Colonic mucosa (tissue), 4 donors: ENCODE measurements at regions not wholly inside any gene's neighbourhood (a gene's known extent, or its start where the extent isn't known, plus 50 kb on each side); places are given as distances from the start of the nearest gene placed in this dataset.
"Not testable (repeated sequence)": the region's sequence is repeated elsewhere in the genome, so short reads cannot be mapped to it uniquely, and the experiment has no call there.

Experiments
- DNase-seq: peaks from one replicate; pipeline ENCODE4 v3.0.0-alpha.2; 2020
- H3K27ac ChIP-seq: fragments of 200-600 bp; one replicate; pipeline ENCODE4 v1.8.0; 2021
- H3K27me3 ChIP-seq: fragments of 200-600 bp; one replicate; pipeline ENCODE4 v1.8.0; 2021
- H3K36me3 ChIP-seq: fragments of 200-600 bp; one replicate; pipeline ENCODE4 v1.8.0; 2021
- H3K4me1 ChIP-seq: fragments of 200-600 bp; one replicate; pipeline ENCODE4 v1.8.0; 2021; ENCODE audit warnings: mild to moderate bottlenecking
- H3K4me3 ChIP-seq: fragments of 200-600 bp; one replicate; pipeline ENCODE4 v1.8.0; 2021
- H3K9ac ChIP-seq, 2 donors: one replicate each; pipeline ENCODE4 v1.7.0; 2013; ENCODE audit warnings: control low read depth in 2 of 2, low read depth in 2 of 2, low read length in 2 of 2
- H3K9me3 ChIP-seq: fragments of 200-600 bp; one replicate; pipeline ENCODE4 v1.8.0; 2021
- CTCF ChIP-seq: fragments of 200-600 bp; IDR thresholded peaks from one replicate; pipeline ENCODE4 v1.8.0; 2022; ENCODE audit warnings: antibody characterized with exemption, mild to moderate bottlenecking
- intact Hi-C: fragments of 100-400 bp; cut with DNase I; formaldehyde crosslinking; loops from one replicate; pipeline ENCODE4 v1.14.1; 2022
- donor health status: healthy.
- donor health status: DM: no; HTN: no; CAD: no.
- donor health status: DM: no; HTN: no; CAD: no.

GRCh38 chr9:126068534-126069230 is 257.9 kb upstream of the MVB12B start:
- Histone ChIP-seq H3K4me1 (no peaks in the 10 kb centered on the region), H3K36me3 (no peaks in the 10 kb centered on the region), H3K27me3 (no peaks in the 10 kb centered on the region), H3K9me3 (no peaks in the 10 kb centered on the region), H3K27ac (no peak overlapping the region), H3K9ac (no peak overlapping the region), H3K4me3 (no peak overlapping the region)
- TF ChIP-seq CTCF, result no peak
- no peak for DNase-seq
- intact Hi-C loops, result no loop called here

- H3K4me3 ChIP-seq, result no peak overlapping the region
- no peaks in the 10 kb centered on the region for H3K27me3 ChIP-seq
- intact Hi-C loops, result no loop called here
- no peaks in the 10 kb centered on the region for H3K36me3 ChIP-seq
- no peak for DNase-seq
- no peak overlapping the region for H3K27ac ChIP-seq
- H3K9me3 ChIP-seq, result no peaks in the 10 kb centered on the region
- no peak overlapping the region for H3K9ac ChIP-seq
- no peak for TF ChIP-seq CTCF
- H3K4me1 ChIP-seq, result no peaks in the 10 kb centered on the region
Observed at GRCh38 chr9:126069400-126069955, 257.2 kb upstream of the MVB12B start.

- no peaks in the 10 kb centered on the region for H3K36me3 ChIP-seq
- H3K4me1 ChIP-seq, result no peaks in the 10 kb centered on the region
- no peak overlapping the region for H3K9ac ChIP-seq
- no peaks in the 10 kb centered on the region for H3K9me3 ChIP-seq
- intact Hi-C loops, result no loop called here
- no peak overlapping the region for H3K27ac ChIP-seq
- no peak for TF ChIP-seq CTCF
- H3K27me3 ChIP-seq, result no peaks in the 10 kb centered on the region
- no peak for DNase-seq
- no peak overlapping the region for H3K4me3 ChIP-seq
Observed at GRCh38 chr9:126070058-126070655, 256.5 kb upstream of the MVB12B start.

GRCh38 chr9:126071076-126071750 is 255.4 kb upstream of the MVB12B start:
- intact Hi-C loops, result no loop called here
- Histone ChIP-seq H3K36me3 (no peaks in the 10 kb centered on the region), H3K9ac (no peak overlapping the region), H3K4me3 (no peak overlapping the region), H3K9me3 (no peaks in the 10 kb centered on the region), H3K27me3 (no peaks in the 10 kb centered on the region), H3K4me1 (no peaks in the 10 kb centered on the region), H3K27ac (no peak overlapping the region)
- TF ChIP-seq CTCF, result no peak
- DNase-seq, result no peak

- H3K27me3 ChIP-seq, H3K9me3 ChIP-seq, DNase-seq, H3K9ac ChIP-seq, H3K36me3 ChIP-seq, H3K27ac ChIP-seq, intact Hi-C loops, H3K4me3 ChIP-seq, H3K4me1 ChIP-seq: not testable (repeated sequence)
Observed at GRCh38 chr9:126077656-126078055, 249.0 kb upstream of the MVB12B start.

- Histone ChIP-seq H3K27ac (no peak overlapping the region), H3K4me1 (no peaks in the 10 kb centered on the region), H3K9ac (no peak overlapping the region), H3K4me3 (no peak overlapping the region), H3K36me3 (no peaks in the 10 kb centered on the region), H3K9me3 (no peaks in the 10 kb centered on the region), H3K27me3 (no peaks in the 10 kb centered on the region)
- TF ChIP-seq CTCF, result no peak
- no peak for DNase-seq
- intact Hi-C loops, result no loop called here
Observed at GRCh38 chr9:126080641-126081040, 246.0 kb upstream of the MVB12B start.
